OCI-LY1 (cell line): ENCODE measurements at regions not wholly inside any gene's neighbourhood (a gene's known extent, or its start where the extent isn't known, plus 50 kb on each side); places are given as distances from the start of the nearest gene placed in this dataset.
"Not testable (repeated sequence)": the region's sequence is repeated elsewhere in the genome, so short reads cannot be mapped to it uniquely, and the experiment has no call there.

Source experiments
- H2AFZ ChIP-seq: fragments of 200-600 bp; sonication (generic), shearing (Covaris generic); 2 replicates; pipeline ENCODE4 v1.6.0; 2014; ENCODE audit warnings: antibody characterized with exemption, mild to moderate bottlenecking, low read length
- H3F3A ChIP-seq: fragments of 200-600 bp; sonication (generic), shearing (Covaris generic); 2 replicates; pipeline ENCODE4 v1.6.0; 2014; ENCODE audit warnings: mild to moderate bottlenecking, antibody characterized with exemption, low read length, moderate library complexity; ENCODE audit not compliant: insufficient read depth
- H3K27ac ChIP-seq: fragments of 200-600 bp; sonication (generic); 2 replicates; pipeline ENCODE4 v1.5.1; 2014; ENCODE audit warnings: low read length, mixed run types, mild to moderate bottlenecking, low read depth; ENCODE audit not compliant: poor library complexity, severe bottlenecking
- H3K27me3 ChIP-seq: fragments of 200-600 bp; sonication (generic); 2 replicates; pipeline ENCODE4 v1.6.0; 2014; ENCODE audit warnings: antibody characterized with exemption, mild to moderate bottlenecking, low read length, moderate library complexity; ENCODE audit not compliant: insufficient read depth
- H3K36me3 ChIP-seq: fragments of 200-600 bp; sonication (generic); 2 replicates; pipeline ENCODE4 v1.6.1; 2014; ENCODE audit warnings: mild to moderate bottlenecking, antibody characterized with exemption, low read length, moderate library complexity, mixed read lengths; ENCODE audit not compliant: insufficient read depth
- H3K4me1 ChIP-seq: fragments of 200-600 bp; sonication (generic); 2 replicates; pipeline ENCODE4 v1.5.1; 2014; ENCODE audit warnings: mild to moderate bottlenecking, low read length, moderate library complexity; ENCODE audit not compliant: insufficient read depth, severe bottlenecking
- H3K4me2 ChIP-seq: fragments of 200-600 bp; sonication (generic), shearing (Covaris generic); 2 replicates; pipeline ENCODE4 v1.6.1; 2014; ENCODE audit warnings: low read length
- H3K4me3 ChIP-seq: fragments of 200-600 bp; sonication (generic); 2 replicates; pipeline ENCODE4 v1.5.1; 2014; ENCODE audit warnings: low read length, low read depth, mild to moderate bottlenecking, mixed read lengths; ENCODE audit not compliant: poor library complexity, severe bottlenecking
- H3K79me2 ChIP-seq: fragments of 200-600 bp; shearing (Covaris generic); 2 replicates; pipeline ENCODE4 v1.6.1; 2016; ENCODE audit warnings: mixed run types, low read length, mixed read lengths; ENCODE audit not compliant: insufficient read depth
- H3K9ac ChIP-seq: fragments of 200-600 bp; sonication (generic), shearing (Covaris generic); 2 replicates; pipeline ENCODE4 v1.6.1; 2014; ENCODE audit warnings: mild to moderate bottlenecking, low read length, mixed read lengths
- H3K9me2 ChIP-seq: fragments of 200-600 bp; sonication (generic), shearing (Covaris generic); 2 replicates; pipeline ENCODE4 v1.6.1; 2014; ENCODE audit warnings: low read depth, mild to moderate bottlenecking, low read length, mixed read lengths
- H3K9me3 ChIP-seq: fragments of 200-600 bp; shearing (Covaris generic); 2 replicates; pipeline ENCODE4 v1.6.1; 2014; ENCODE audit warnings: low read length, mixed read lengths
- H4K20me1 ChIP-seq: fragments of 200-600 bp; sonication (generic), shearing (Covaris generic); 2 replicates; pipeline ENCODE4 v1.6.0; 2016; ENCODE audit warnings: mild to moderate bottlenecking, low read length; ENCODE audit not compliant: insufficient read depth

DNA sequence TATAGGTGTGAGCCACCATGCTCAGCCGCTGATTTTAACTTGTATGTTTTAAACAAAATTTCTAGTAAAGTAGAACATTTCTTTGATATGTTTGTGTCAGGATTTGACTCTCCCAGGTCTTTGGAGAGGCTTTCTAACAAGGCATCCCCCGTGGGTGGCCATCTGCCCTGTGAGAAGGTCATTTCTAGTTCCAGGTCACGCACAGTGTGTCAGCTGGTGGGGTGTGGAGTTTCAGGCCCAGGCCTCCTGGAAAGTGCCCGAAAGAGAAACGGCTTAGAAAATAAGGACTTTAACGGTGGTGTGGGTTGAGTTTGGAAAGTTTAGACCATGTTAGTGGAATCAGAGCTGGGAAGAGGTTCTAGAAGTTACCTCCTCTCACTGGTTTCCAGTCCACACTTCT lies 61.0 kb downstream of the SPDYE17 start:
- H4K20me1 ChIP-seq, H3K4me1 ChIP-seq, H3K79me2 ChIP-seq, H3K27ac ChIP-seq, H3K9me3 ChIP-seq, H3F3A ChIP-seq, H3K27me3 ChIP-seq, H3K9me2 ChIP-seq, H3K9ac ChIP-seq, H3K4me3 ChIP-seq, H2AFZ ChIP-seq, H3K4me2 ChIP-seq, H3K36me3 ChIP-seq: not testable (repeated sequence)

DNA sequence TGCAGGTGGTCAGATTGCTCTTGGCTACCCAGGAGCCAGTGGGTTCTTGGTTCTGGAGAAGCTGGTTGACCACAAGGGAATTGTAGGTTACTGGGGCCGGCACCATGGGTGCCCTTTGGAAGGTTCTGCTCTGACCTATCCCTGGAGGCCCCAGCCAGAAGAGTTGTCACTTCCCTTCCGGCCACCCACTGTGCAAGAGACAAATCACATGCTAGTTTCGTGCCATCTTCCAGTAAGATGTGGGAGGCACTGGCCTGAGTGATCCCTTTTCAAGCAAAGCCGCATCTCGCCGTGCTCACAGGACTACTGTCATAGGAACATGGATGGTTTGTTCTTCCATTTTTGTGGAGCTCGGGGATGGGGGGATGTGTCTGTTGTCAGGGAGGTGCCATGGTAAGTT lies 62.3 kb downstream of the SPDYE17 start:
- not testable (repeated sequence) for H4K20me1 ChIP-seq, H3K9ac ChIP-seq, H3K4me2 ChIP-seq, H3K79me2 ChIP-seq, H3F3A ChIP-seq, H3K27me3 ChIP-seq, H3K9me2 ChIP-seq, H2AFZ ChIP-seq, H3K27ac ChIP-seq, H3K4me1 ChIP-seq, H3K36me3 ChIP-seq, H3K9me3 ChIP-seq, H3K4me3 ChIP-seq

DNA sequence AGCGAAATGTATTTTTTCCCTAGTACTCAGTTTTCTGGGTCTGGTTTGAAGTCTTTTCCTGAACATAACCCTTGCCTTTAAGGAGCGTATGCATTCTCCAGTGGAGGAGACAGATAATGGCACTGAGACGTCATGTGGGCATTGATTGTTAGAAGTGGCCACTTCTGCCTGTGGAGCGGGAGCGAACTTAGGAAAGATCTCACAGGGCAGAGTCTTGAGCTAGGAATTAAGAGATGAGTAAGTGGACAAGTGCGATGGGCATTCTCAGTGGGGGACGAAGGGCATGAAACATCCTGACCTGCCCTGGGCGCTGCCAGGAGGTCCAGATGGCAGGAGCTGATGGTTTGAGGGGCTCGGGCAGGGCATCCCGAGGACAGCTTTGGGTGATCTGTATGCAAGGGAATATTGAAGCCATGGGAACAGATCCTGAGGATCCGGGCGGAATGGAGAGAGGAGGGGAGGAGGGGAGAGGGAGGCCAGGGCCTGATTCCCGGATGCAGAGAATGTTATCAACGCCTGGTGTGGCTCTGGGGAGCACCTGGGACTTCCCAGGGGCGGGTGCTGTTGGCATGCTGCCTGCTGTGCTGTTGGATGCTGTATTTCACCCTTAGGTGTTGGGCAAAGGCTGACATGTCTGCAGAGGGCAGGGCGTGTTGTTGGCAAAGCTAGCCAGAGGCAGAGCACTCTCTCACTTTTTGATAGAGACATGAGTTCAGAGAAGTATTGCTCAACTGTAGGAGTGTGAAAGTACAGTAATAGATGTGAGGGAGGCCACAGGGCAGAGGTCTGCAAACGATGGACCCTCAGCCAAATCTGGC lies 66.2 kb downstream of the SPDYE17 start:
- H3F3A ChIP-seq, H3K4me2 ChIP-seq, H3K9me3 ChIP-seq, H3K4me1 ChIP-seq, H3K4me3 ChIP-seq, H3K27ac ChIP-seq, H3K27me3 ChIP-seq, H3K79me2 ChIP-seq, H4K20me1 ChIP-seq, H2AFZ ChIP-seq, H3K36me3 ChIP-seq, H3K9me2 ChIP-seq, H3K9ac ChIP-seq: not testable (repeated sequence)

DNA sequence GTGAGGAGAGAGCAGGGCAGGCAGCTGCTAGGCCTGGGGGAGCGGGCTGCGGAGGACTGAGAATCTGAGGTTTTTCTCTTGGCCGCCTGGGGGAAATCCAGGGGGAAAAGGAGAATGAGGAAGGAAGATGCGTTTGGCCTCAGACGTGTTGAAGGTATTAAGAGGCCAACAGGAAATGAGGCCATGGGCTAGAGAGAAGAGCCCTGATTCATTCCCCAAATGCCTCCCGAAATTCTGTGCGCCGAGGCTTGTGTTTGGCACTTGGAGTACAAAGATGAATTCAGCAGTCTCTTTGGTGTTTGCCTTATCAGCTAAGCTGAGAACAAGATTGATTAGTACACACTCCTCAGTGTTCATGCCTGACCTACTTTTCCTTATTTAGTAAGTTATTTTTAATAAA lies 68.1 kb downstream of the SPDYE17 start:
- not testable (repeated sequence) for H3K36me3 ChIP-seq, H3K9me2 ChIP-seq, H3K9me3 ChIP-seq, H3K27ac ChIP-seq, H3F3A ChIP-seq, H3K79me2 ChIP-seq, H3K27me3 ChIP-seq, H3K4me2 ChIP-seq, H3K4me1 ChIP-seq, H4K20me1 ChIP-seq, H3K4me3 ChIP-seq, H2AFZ ChIP-seq, H3K9ac ChIP-seq

DNA sequence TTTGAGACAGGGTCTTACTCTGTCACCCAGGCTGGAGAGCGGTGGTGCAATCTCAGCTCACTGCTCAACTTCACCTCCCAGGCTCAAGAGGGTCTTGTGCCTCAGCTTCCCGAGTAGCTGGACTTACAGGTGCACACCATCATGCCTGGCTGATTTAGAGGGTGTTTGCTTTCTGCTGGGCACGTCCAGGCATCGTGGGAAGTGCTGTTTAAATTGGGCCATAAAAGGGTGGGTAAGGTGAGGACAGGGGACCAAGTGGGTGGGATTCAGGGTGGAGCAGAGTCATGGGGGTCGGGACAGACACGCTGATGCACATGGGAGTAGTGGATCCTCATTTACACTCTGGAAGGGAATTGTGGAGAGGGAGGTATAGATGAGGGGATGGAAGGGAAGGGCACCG lies 69.1 kb downstream of the SPDYE17 start:
- not testable (repeated sequence) for H3F3A ChIP-seq, H3K9me2 ChIP-seq, H3K79me2 ChIP-seq, H3K9ac ChIP-seq, H3K4me2 ChIP-seq, H3K27ac ChIP-seq, H4K20me1 ChIP-seq, H3K4me1 ChIP-seq, H3K9me3 ChIP-seq, H2AFZ ChIP-seq, H3K4me3 ChIP-seq, H3K36me3 ChIP-seq, H3K27me3 ChIP-seq

DNA sequence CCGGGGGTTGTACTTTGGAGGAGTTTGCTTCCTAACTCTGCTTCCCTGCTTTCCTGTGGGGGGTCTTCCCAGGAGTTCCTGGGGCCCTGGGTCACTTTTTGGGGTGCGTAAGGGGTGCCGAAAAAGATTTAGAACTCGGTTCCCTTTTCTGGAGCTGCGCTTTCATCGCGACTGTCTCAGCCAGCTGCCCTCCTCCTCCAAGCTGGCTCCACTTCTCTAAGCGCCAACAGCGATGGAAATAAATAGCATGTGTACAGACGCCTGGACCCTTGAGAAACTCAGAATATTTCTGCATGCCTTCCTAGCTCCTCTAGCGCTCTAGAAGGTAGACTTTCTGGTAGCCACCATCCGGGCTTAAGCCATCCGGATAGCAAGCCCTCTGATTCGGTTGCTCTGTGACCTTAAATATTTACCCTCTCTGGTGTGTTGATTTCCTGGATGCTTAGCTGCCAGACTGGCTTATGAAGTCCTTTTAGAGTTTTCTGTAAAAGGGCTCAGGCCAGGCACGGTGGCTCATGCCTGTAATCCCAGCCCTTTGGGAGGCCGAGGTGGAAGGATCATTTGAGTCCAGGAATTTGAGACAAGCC lies 71.7 kb downstream of the SPDYE17 start:
- H4K20me1 ChIP-seq, H3K9ac ChIP-seq, H3F3A ChIP-seq, H2AFZ ChIP-seq, H3K4me3 ChIP-seq, H3K4me2 ChIP-seq, H3K27me3 ChIP-seq, H3K9me3 ChIP-seq, H3K36me3 ChIP-seq, H3K4me1 ChIP-seq, H3K79me2 ChIP-seq, H3K27ac ChIP-seq, H3K9me2 ChIP-seq: not testable (repeated sequence)

DNA sequence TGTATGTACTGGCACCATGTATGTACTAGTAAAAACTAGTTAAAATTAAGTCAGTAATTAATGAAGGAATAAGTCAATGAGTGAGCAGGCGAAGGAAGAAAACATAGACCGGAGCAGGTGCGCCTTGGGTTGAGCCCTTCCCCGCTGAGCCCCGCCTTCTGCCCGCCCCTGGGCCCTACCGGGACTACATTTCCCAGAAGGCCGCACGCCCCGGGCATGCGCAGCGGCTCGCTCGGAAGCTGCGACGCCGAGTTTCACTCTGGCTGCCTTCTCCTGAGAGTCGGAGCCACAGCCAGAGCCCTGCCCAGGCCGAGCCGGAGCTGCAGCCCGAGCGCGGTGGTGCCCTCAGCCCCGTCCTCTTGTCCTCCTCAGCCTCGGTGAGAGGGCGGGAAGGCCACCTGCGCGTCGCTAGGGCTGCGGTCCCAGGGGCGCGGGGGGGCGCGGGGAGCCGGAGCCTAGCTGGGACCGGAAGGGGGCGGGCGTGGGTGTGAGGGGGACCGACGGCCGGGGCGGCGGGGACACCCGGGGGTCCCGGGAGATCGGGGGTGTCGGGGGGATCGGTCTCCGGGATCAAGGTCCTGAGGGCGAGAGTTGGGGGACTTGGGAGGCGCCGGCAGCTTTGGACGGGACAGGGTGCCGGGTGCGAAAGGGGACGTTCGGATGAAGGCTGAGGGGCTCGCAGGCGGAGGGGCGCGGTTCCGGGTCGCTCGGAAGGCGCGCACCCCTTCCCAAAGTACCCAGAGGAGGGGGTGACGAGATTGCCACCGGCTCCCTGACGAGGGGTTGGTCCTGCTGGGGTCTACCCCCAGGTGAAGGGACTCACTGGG lies 72.4 kb downstream of the SPDYE17 start:
- H3K4me2 ChIP-seq, H3K27ac ChIP-seq, H3K9me3 ChIP-seq, H3K4me1 ChIP-seq, H3K36me3 ChIP-seq, H4K20me1 ChIP-seq, H3K79me2 ChIP-seq, H3K9ac ChIP-seq, H3F3A ChIP-seq, H3K9me2 ChIP-seq, H2AFZ ChIP-seq, H3K27me3 ChIP-seq: not testable (repeated sequence)
- H3K4me3 ChIP-seq, result peak overlapping the region; percentile 39
